ENCODE measurements at regions not wholly inside any gene's neighbourhood (a gene's known extent, or its start where the extent isn't known, plus 50 kb on each side); places are given as distances from the start of the nearest gene placed in this dataset.

DNA sequence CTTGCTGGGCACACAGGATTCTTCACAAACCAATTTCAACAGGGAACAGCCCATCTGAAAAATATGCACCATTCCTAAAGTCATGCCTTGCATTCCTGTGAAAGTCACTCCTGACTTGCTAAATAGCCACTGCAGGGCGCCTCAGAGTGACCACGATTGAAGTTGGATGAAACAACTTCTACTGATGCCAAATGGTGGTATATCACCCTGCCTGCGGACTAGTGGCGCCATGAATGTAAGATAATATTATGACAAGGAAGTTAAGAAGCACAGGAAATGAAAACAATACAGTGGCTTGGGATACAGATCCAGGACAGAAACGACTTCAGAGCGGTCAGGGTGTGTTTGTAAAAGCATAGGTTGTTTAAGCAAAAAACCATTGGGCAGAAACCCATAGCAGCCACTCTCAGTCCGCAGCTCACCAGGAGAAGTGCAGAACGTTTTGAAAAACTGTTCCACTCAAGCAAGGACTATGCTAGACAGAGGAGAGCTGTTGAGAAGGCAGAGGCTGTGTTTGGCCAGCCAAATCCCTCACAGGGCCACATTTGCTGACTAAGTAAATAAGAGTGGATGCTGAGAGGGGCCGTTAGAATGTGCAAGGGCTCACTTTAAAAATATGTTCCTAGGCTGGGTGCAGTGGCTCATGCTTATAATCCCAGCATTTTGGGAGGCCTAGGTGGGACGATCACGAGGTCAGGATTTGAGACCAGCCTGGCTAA lies 250.4 kb downstream of the PTTG2 start:
- no peak overlapping the region for H3K27ac ChIP-seq (ENCODE audit: low read depth, low read length, poor library complexity, severe bottlenecking)
- no TSS peak for BruUV-seq (replicated peaks)

DNA sequence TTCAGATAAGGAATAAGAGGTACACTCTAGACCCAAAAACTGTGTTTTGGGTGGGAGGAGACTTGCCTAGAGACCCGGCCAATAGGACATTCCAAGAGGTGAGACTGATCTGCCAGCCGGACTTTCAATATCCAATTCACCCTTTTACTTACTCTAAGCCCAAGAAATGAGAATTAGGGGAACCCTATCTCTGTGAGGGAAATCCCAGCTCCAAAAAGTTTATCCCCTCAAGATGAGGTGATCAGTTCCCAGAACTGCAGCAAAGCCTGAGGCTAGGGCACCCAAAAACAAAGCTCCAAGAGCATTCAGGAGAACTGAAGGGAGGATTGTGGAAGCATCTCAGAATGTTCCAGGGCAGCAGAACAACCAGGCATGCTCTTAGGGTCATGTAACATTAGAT lies 251.7 kb downstream of the PTTG2 start:
- ChIA-PET POLR2A (ENCODE audit: low non-redundant PET) (no interaction called here), CTCF (no interaction called here)
- intact Hi-C loops (cut with micrococcal nuclease; ENCODE audit: unreplicated experiment) = no loop called here
- no peak overlapping the region for H3K4me3 ChIP-seq (ENCODE audit: low read depth, low read length, poor library complexity, severe bottlenecking)
- no peak overlapping the region for H3K27ac ChIP-seq (ENCODE audit: low read depth, low read length, poor library complexity, severe bottlenecking)
- no peaks in the 10 kb centered on the region for H3K36me3 ChIP-seq (ENCODE audit: insufficient read depth, low read length, poor library complexity, severe bottlenecking)
- TF ChIP-seq, protein P1, sequence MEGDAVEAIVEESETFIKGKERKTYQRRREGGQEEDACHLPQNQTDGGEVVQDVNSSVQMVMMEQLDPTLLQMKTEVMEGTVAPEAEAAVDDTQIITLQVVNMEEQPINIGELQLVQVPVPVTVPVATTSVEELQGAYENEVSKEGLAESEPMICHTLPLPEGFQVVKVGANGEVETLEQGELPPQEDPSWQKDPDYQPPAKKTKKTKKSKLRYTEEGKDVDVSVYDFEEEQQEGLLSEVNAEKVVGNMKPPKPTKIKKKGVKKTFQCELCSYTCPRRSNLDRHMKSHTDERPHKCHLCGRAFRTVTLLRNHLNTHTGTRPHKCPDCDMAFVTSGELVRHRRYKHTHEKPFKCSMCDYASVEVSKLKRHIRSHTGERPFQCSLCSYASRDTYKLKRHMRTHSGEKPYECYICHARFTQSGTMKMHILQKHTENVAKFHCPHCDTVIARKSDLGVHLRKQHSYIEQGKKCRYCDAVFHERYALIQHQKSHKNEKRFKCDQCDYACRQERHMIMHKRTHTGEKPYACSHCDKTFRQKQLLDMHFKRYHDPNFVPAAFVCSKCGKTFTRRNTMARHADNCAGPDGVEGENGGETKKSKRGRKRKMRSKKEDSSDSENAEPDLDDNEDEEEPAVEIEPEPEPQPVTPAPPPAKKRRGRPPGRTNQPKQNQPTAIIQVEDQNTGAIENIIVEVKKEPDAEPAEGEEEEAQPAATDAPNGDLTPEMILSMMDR (conservative IDR thresholded peaks at IDR 0.05; ENCODE audit: low read depth, low read length) = no peak
- no peak for TF ChIP-seq EZH2 (IDR thresholded peaks at IDR 0.05; ENCODE audit: borderline replicate concordance, low read depth, low read length, poor library complexity, severe bottlenecking)
- no peaks in the 10 kb centered on the region for H3K9me3 ChIP-seq (ENCODE audit: low read depth, low read length, poor library complexity, severe bottlenecking)
- no TSS peak for BruUV-seq (replicated peaks)
- H3K4me1 ChIP-seq (ENCODE audit: insufficient read depth, low read length, poor library complexity, severe bottlenecking) = no peaks in the 10 kb centered on the region
- DNase-seq (ENCODE audit: low spot score) = no peak
- no peaks in the 10 kb centered on the region for H3K27me3 ChIP-seq (replicated peaks; ENCODE audit: insufficient read depth, low read depth, low read length, poor library complexity)

More for the DNA sequence above, 250.4 kb downstream of the PTTG2 start:
- Histone ChIP-seq H3K4me3 (ENCODE audit: low read depth, low read length, poor library complexity, severe bottlenecking) (no peak overlapping the region), H3K4me1 (ENCODE audit: insufficient read depth, low read length, poor library complexity, severe bottlenecking) (no peaks in the 10 kb centered on the region), H3K9me3 (ENCODE audit: low read depth, low read length, poor library complexity, severe bottlenecking) (no peaks in the 10 kb centered on the region), H3K36me3 (ENCODE audit: insufficient read depth, low read length, poor library complexity, severe bottlenecking) (no peaks in the 10 kb centered on the region), H3K27me3 (replicated peaks; ENCODE audit: insufficient read depth, low read depth, low read length, poor library complexity) (no peaks in the 10 kb centered on the region)
- TF ChIP-seq, protein P1 (conservative IDR thresholded peaks at IDR 0.05; ENCODE audit: low read depth, low read length) = no peak
- TF ChIP-seq EZH2 (IDR thresholded peaks at IDR 0.05; ENCODE audit: borderline replicate concordance, low read depth, low read length, poor library complexity, severe bottlenecking) = no peak
- intact Hi-C loops (cut with micrococcal nuclease; ENCODE audit: unreplicated experiment) = no loop called here
- DNase-seq (ENCODE audit: low spot score) = no peak
- ChIA-PET CTCF (no interaction called here), POLR2A (ENCODE audit: low non-redundant PET) (no interaction called here)

DNA sequence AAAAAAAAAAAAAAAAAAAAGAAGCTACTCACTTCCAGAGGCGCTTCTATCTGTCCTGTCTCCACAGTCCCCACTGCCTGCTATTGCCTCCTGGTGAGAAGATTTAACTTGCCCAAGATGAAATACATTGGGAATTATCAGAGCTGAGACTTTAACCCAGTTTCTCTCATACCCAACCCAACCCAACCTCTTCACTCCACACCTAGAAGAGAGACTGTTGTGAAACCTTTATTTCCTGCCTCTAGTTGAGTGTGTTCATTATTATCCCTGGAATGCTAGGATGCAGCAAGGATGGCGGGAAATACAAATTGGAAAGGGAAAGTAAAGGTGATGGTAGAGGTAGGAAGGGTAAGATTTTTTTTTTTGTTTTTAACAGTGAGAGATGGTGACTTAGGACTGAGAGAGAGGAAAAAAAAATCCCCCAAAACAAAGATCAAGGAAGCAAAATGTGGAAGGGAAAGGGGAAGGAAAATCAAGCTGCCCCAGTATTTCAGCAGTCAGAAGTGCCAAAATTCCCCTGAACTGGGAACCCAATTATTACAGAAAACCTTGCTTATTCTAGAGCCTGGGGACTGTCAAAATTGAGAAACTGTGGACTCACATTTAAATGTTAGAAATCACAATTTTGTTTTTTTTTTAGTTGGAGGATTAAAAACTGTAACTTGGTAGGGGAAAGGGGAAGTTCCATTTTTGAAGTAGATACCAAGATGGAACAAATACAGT lies 253.0 kb downstream of the PTTG2 start:
- Histone ChIP-seq H3K9me3 (ENCODE audit: low read depth, low read length, poor library complexity, severe bottlenecking) (no peaks in the 10 kb centered on the region), H3K4me3 (ENCODE audit: low read depth, low read length, poor library complexity, severe bottlenecking) (no peak overlapping the region), H3K4me1 (ENCODE audit: insufficient read depth, low read length, poor library complexity, severe bottlenecking) (no peaks in the 10 kb centered on the region), H3K27ac (ENCODE audit: low read depth, low read length, poor library complexity, severe bottlenecking) (no peak overlapping the region), H3K27me3 (replicated peaks; ENCODE audit: insufficient read depth, low read depth, low read length, poor library complexity) (no peaks in the 10 kb centered on the region), H3K36me3 (ENCODE audit: insufficient read depth, low read length, poor library complexity, severe bottlenecking) (no peaks in the 10 kb centered on the region)
- no peak for DNase-seq (ENCODE audit: low spot score)
- ChIA-PET CTCF (no interaction called here), POLR2A (ENCODE audit: low non-redundant PET) (no interaction called here)
- no TSS peak for BruUV-seq (replicated peaks)
- TF ChIP-seq, protein P1 (conservative IDR thresholded peaks at IDR 0.05; ENCODE audit: low read depth, low read length) = no peak
- no peak for TF ChIP-seq EZH2 (IDR thresholded peaks at IDR 0.05; ENCODE audit: borderline replicate concordance, low read depth, low read length, poor library complexity, severe bottlenecking)
- intact Hi-C loops (cut with micrococcal nuclease; ENCODE audit: unreplicated experiment) = no loop called here

Data from A673 (cell line).